IPS-20b (cell line): ENCODE measurements at regions not wholly inside any gene's neighbourhood (a gene's known extent, or its start where the extent isn't known, plus 50 kb on each side); places are given as distances from the start of the nearest gene placed in this dataset.

ENCODE experiments used
- H3K27ac ChIP-seq: one replicate; pipeline ENCODE4 v1.5.1; 2013; ENCODE audit warnings: low read length
- H3K27me3 ChIP-seq: 2 replicates; pipeline ENCODE4 v1.6.1; 2013; ENCODE audit warnings: mild to moderate bottlenecking, low read length, inconsistent platforms; ENCODE audit not compliant: insufficient read depth
- H3K36me3 ChIP-seq: 2 replicates; pipeline ENCODE4 v1.6.1; 2013; ENCODE audit warnings: low read depth, mild to moderate bottlenecking, inconsistent platforms, low read length, moderate library complexity; ENCODE audit not compliant: insufficient read depth
- H3K4me1 ChIP-seq: 2 replicates; pipeline ENCODE4 v1.6.1; 2013; ENCODE audit warnings: mild to moderate bottlenecking, control low read depth, inconsistent platforms, low read length, moderate library complexity; ENCODE audit not compliant: insufficient read depth
- H3K4me3 ChIP-seq: 2 replicates; pipeline ENCODE4 v1.5.1; 2013; ENCODE audit warnings: mild to moderate bottlenecking, low read length, inconsistent platforms
- H3K9ac ChIP-seq: 2 replicates; pipeline ENCODE4 v1.6.1; 2013; ENCODE audit warnings: low read depth, mild to moderate bottlenecking, inconsistent platforms, low read length, moderate library complexity
- H3K9me3 ChIP-seq: 2 replicates; pipeline ENCODE4 v1.6.1; 2013; ENCODE audit warnings: mild to moderate bottlenecking, low read depth, low read length, inconsistent platforms; ENCODE audit not compliant: insufficient read depth

- H3K9me3 ChIP-seq, result no peaks in the 10 kb centered on the region
- H3K4me3 ChIP-seq, result no peak overlapping the region
- H3K4me1 ChIP-seq, result no peaks in the 10 kb centered on the region
- H3K9ac ChIP-seq, result no peak overlapping the region
- no peaks in the 10 kb centered on the region for H3K36me3 ChIP-seq
- H3K27ac ChIP-seq, result no peak overlapping the region
- H3K27me3 ChIP-seq, result no peaks in the 10 kb centered on the region
These were observed 1461.7 kb upstream of the ALCAM start for GRCh38 chr3:103904991-103905390.

- Histone ChIP-seq H3K4me3 (no peak overlapping the region), H3K27ac (no peak overlapping the region)
These were observed 1460.4 kb upstream of the ALCAM start for GRCh38 chr3:103906304-103906703.

GRCh38 chr3:103906808-103907207, 1459.9 kb upstream of the ALCAM start:
- Histone ChIP-seq H3K4me3 (no peak overlapping the region), H3K9ac (no peak overlapping the region), H3K27ac (no peak overlapping the region), H3K27me3 (no peaks in the 10 kb centered on the region), H3K36me3 (no peaks in the 10 kb centered on the region), H3K4me1 (no peaks in the 10 kb centered on the region), H3K9me3 (no peaks in the 10 kb centered on the region)

More at GRCh38 chr3:103906304-103906703, 1460.4 kb upstream of the ALCAM start:
- Histone ChIP-seq H3K36me3 (no peaks in the 10 kb centered on the region), H3K27me3 (no peaks in the 10 kb centered on the region), H3K4me1 (no peaks in the 10 kb centered on the region), H3K9ac (no peak overlapping the region), H3K9me3 (no peaks in the 10 kb centered on the region)

- no peaks in the 10 kb centered on the region for H3K4me1 ChIP-seq
- H3K27ac ChIP-seq, result no peak overlapping the region
- no peaks in the 10 kb centered on the region for H3K9me3 ChIP-seq
- no peak overlapping the region for H3K4me3 ChIP-seq
- no peak overlapping the region for H3K9ac ChIP-seq
- H3K36me3 ChIP-seq, result no peaks in the 10 kb centered on the region
- H3K27me3 ChIP-seq, result no peaks in the 10 kb centered on the region
These were observed 1459.1 kb upstream of the ALCAM start for GRCh38 chr3:103907567-103907966.

GRCh38 chr3:103909395-103909794, 1457.3 kb upstream of the ALCAM start:
- Histone ChIP-seq H3K36me3 (no peaks in the 10 kb centered on the region), H3K27me3 (no peaks in the 10 kb centered on the region), H3K4me3 (no peak overlapping the region), H3K9ac (no peak overlapping the region), H3K27ac (no peak overlapping the region), H3K4me1 (no peaks in the 10 kb centered on the region), H3K9me3 (no peaks in the 10 kb centered on the region)

GRCh38 chr3:103918336-103918735, 1448.4 kb upstream of the ALCAM start:
- no peaks in the 10 kb centered on the region for H3K27me3 ChIP-seq
- H3K9me3 ChIP-seq, result no peaks in the 10 kb centered on the region

GRCh38 chr3:103919327-103919726, 1447.4 kb upstream of the ALCAM start:
- Histone ChIP-seq H3K36me3 (no peaks in the 10 kb centered on the region), H3K9ac (no peak overlapping the region), H3K4me1 (no peaks in the 10 kb centered on the region), H3K9me3 (no peaks in the 10 kb centered on the region), H3K27me3 (no peaks in the 10 kb centered on the region), H3K27ac (no peak overlapping the region), H3K4me3 (no peak overlapping the region)

More at GRCh38 chr3:103918336-103918735, 1448.4 kb upstream of the ALCAM start:
- Histone ChIP-seq H3K4me1 (no peaks in the 10 kb centered on the region), H3K27ac (no peak overlapping the region), H3K9ac (no peak overlapping the region), H3K36me3 (no peaks in the 10 kb centered on the region), H3K4me3 (no peak overlapping the region)

- Histone ChIP-seq H3K27me3 (no peaks in the 10 kb centered on the region), H3K36me3 (no peaks in the 10 kb centered on the region), H3K27ac (no peak overlapping the region), H3K9ac (no peak overlapping the region), H3K9me3 (no peaks in the 10 kb centered on the region), H3K4me1 (no peaks in the 10 kb centered on the region), H3K4me3 (no peak overlapping the region)
These were observed 1442.8 kb upstream of the ALCAM start for GRCh38 chr3:103923907-103924306.

- no peaks in the 10 kb centered on the region for H3K9me3 ChIP-seq
- no peak overlapping the region for H3K9ac ChIP-seq
- H3K27ac ChIP-seq, result no peak overlapping the region
- H3K4me1 ChIP-seq, result no peaks in the 10 kb centered on the region
- H3K36me3 ChIP-seq, result no peaks in the 10 kb centered on the region
- no peak overlapping the region for H3K4me3 ChIP-seq
- no peaks in the 10 kb centered on the region for H3K27me3 ChIP-seq
These were observed 1442.2 kb upstream of the ALCAM start for GRCh38 chr3:103924544-103924943.

GRCh38 chr3:103926936-103927335, 1439.8 kb upstream of the ALCAM start:
- Histone ChIP-seq H3K4me3 (no peak overlapping the region), H3K9me3 (no peaks in the 10 kb centered on the region), H3K9ac (no peak overlapping the region), H3K27me3 (no peaks in the 10 kb centered on the region), H3K4me1 (no peaks in the 10 kb centered on the region), H3K36me3 (no peaks in the 10 kb centered on the region), H3K27ac (no peak overlapping the region)

- H3K27ac ChIP-seq, result no peak overlapping the region
- H3K27me3 ChIP-seq, result no peaks in the 10 kb centered on the region
- no peak overlapping the region for H3K9ac ChIP-seq
- no peaks in the 10 kb centered on the region for H3K36me3 ChIP-seq
- no peaks in the 10 kb centered on the region for H3K4me1 ChIP-seq
- no peaks in the 10 kb centered on the region for H3K9me3 ChIP-seq
- no peak overlapping the region for H3K4me3 ChIP-seq
These were observed 1438.8 kb upstream of the ALCAM start for GRCh38 chr3:103927896-103928295.

GRCh38 chr3:103937094-103937493, 1429.6 kb upstream of the ALCAM start:
- no peak overlapping the region for H3K4me3 ChIP-seq
- H3K9ac ChIP-seq, result no peak overlapping the region

GRCh38 chr3:103947062-103947461, 1419.6 kb upstream of the ALCAM start:
- Histone ChIP-seq H3K9me3 (no peaks in the 10 kb centered on the region), H3K4me3 (no peak overlapping the region), H3K9ac (no peak overlapping the region), H3K27ac (no peak overlapping the region), H3K36me3 (no peaks in the 10 kb centered on the region), H3K4me1 (no peaks in the 10 kb centered on the region), H3K27me3 (no peaks in the 10 kb centered on the region)

More at GRCh38 chr3:103937094-103937493, 1429.6 kb upstream of the ALCAM start:
- Histone ChIP-seq H3K9me3 (no peaks in the 10 kb centered on the region), H3K36me3 (no peaks in the 10 kb centered on the region), H3K27me3 (no peaks in the 10 kb centered on the region), H3K4me1 (no peaks in the 10 kb centered on the region), H3K27ac (no peak overlapping the region)
